ENCODE measurements at regions not wholly inside any gene's neighbourhood (a gene's known extent, or its start where the extent isn't known, plus 50 kb on each side); places are given as distances from the start of the nearest gene placed in this dataset.
"Not testable (repeated sequence)": the region's sequence is repeated elsewhere in the genome, so short reads cannot be mapped to it uniquely, and the experiment has no call there.

DNA sequence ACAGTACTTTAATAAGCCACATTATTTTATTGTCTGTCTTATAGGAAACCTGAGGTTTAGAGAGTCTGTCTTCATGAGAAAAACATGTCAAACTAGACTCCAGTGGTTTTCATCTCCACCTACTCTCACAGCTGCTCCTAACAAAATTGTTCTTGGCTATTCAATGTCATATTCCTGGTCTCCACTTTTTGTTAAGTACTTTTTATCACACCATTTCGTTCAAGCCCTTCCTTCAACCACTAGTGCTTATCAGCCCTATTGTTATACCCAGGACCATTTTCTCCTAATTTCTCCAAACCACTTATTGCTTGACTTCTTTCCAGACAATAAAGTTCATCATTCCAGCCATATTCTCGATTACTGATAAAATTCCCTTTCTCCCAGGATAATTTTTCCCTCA, 1674.3 kb upstream of the AGA start:
- DNase-seq (ENCODE audit: low spot score): no peak

DNA sequence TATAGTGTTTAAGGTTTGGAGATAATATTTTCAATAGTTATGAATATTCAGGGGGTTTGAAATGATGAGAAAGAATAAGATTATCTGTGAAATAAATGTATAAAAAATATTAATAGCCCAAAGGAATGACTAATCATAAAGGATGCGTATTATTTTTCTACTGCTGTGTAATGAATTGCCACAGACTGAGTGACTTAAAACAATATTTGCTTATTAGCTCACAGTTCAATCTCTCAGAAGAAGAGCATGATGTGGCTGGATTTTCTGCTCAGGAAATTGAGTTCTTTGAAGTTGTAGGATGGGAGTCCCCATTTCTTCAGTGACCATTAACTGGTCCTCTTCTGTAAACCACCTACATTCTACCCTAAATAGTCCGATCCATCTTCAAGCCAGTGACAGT, 1680.8 kb upstream of the AGA start:
- no peak for DNase-seq (ENCODE audit: low spot score)

DNA sequence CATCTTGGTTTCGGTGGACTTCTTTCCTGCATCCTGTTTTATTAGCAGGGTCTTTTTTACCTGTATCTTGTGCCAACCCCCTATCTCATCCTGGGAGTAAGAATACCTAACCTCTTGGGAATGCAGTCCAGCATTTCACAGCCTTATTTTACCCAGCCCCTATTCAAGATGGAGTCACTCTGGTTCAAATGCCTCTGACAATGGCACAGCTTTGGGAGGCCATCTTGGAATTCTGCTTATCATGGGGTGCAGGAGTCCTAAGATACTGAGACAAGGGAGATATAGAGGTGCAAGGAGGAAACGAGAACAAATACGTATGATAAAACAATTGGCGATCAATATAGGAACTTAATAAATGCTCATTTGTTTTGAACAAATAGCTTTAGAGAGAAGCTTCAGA, 1682.2 kb upstream of the AGA start:
- no peak for DNase-seq (ENCODE audit: low spot score)

DNA sequence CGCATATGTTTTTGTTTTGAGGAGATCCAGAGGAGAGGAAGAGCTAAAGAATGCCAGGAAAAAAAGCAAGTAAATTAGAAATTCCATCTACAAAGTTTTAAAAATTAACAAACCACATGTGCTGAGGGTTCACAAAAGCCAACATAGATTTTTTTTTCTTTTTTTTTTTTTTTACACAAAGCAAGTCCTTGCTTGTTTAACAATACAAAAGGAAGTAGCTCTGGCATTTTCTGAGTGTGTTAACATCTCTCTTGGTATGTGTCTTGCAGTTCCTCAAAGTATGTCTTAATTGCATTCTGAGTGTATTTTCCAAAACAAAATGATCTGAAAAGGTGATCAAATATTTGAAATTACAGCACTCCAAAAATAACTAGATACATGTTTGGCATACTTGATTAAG, 1682.7 kb upstream of the AGA start:
- DNase-seq (ENCODE audit: low spot score): no peak

DNA sequence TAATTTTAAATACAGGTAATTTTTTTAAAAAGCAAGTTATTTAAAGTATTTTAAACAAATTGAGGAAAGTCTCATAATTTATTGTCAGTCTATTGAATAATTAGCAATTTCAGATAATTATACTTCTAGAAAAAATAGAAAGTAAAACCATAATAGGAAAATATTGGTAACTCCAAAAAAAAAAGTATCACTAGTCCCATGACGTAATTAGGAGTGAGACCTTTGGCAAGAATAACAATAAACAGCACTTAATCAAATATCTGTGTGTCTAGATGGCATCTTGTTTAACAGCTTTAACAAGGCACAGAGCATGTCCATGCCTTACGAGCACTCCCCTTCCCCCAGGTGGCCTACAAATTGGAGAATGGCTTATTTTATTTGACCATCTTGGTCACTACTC, 1683.6 kb upstream of the AGA start:
- no peak for DNase-seq (ENCODE audit: low spot score)

DNA sequence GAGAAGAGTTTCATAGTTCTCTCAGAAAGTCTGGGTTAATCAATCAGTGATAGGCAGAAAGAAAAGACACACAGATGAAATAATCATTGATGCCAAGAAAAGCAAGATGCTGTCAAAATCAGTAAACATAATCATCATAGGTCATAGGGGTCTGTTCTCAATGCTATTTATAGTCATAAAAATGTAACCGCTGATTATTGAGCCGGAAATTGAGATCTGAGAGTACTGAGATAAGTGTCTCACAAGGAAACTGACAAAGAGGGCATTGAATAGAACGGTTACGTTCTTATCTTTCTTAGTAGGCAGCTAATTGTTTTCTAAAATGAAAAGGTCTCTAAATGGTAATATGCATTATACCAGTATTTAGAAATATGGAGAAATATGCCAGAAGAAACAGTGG, 1686.1 kb upstream of the AGA start:
- DNase-seq (ENCODE audit: low spot score): no peak

DNA sequence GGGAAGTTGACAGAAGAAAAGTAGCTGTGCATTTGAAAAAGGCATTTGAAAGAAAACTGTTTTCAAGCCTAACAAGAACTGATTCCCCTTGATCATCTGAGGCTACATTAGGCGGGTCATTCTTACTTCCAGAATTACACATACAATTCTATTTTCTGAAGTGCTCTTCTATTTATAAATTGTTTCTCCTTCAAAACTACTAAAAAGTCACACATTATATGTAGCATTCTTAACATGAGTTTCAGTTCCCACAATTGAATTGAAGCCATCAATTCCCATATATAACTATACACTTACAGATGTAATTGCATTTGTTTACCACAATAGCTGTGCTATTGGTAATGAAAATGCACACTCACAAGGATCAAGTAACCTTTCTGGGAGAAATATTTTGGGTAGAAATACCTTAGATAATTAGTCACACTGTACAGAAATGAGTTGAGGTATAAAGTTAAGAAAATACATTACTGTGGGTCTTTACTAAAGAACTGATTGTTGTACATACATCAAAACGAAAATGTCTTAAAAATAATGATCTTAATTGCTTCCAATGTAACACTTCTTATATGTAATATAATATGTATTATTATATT, 1688.0 kb upstream of the AGA start:
- no peak for DNase-seq (ENCODE audit: low spot score)

DNA sequence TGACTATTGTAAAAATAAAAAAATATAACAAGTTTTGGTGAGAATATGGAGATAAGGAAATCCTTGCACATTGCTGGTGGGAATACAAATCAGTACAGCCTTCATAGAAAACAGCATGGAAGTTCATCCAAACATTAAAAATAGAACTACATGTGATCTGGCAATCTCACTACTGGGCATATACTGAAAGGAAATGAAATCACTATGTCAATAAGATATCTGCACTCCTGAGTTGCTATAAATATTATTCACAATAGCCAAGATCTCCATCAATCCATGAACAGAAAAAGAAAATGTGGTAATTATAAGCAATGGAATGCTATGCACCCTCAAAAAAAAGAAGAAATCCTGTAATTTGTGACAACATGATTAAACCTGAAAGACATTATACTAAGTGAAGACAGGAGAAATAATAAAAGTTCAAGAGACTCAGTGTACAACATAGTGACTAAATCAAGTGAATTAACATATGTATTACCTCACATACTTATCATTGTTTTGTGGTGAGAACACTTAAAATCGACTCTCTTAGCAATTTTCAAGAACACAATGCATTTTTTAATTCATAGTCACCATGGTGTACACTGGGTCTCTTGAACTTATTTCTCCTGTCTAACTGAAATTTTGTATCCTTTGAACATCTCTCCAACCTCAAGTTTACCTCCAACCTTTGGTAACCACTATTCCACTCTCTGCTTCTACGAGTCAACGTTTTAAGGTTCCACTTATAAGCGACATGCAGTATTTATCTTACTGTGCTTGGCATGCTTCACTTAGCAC, 1703.7 kb upstream of the AGA start:
- DNase-seq (ENCODE audit: low spot score): no peak

DNA sequence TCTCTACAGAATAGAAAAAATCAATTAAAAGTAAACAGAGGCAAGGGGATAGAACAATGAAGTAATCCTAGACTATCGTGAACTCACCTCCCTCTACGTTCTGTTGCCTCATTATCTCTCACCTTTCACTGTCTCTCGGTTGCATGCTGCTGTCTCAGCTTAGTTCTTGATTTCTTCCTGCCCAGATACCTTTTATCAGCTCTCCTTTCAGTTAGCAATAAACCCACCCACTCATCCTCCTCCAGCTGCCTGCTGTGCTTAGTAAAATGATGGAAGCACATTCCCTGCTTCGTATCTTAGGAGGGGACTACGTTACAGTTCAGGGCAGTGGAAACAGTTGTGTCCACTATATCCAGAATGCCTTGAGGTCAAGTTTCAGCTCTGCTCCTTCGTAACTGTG, 1709.5 kb upstream of the AGA start:
- DNase-seq (ENCODE audit: low spot score): no peak

DNA sequence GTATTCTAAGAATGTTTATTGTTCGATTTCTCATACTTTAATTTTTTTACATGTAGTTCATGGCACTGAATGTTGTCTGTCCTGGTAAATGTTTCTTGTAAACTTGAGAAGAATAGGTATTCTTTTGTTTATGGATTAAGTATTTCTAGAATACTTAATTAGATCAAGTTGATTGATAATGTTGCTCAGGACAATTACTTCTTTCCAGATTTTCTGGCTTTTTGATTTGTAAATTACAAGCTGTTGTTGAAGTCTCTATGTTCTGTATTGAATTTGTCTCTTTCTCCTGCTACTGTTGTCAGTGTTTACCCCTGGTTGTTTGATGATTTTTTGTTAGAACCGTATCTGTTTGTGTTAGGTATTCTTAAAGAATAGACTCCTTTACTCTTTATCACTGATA, 1720.9 kb upstream of the AGA start:
- no peak for DNase-seq (ENCODE audit: low spot score)

DNA sequence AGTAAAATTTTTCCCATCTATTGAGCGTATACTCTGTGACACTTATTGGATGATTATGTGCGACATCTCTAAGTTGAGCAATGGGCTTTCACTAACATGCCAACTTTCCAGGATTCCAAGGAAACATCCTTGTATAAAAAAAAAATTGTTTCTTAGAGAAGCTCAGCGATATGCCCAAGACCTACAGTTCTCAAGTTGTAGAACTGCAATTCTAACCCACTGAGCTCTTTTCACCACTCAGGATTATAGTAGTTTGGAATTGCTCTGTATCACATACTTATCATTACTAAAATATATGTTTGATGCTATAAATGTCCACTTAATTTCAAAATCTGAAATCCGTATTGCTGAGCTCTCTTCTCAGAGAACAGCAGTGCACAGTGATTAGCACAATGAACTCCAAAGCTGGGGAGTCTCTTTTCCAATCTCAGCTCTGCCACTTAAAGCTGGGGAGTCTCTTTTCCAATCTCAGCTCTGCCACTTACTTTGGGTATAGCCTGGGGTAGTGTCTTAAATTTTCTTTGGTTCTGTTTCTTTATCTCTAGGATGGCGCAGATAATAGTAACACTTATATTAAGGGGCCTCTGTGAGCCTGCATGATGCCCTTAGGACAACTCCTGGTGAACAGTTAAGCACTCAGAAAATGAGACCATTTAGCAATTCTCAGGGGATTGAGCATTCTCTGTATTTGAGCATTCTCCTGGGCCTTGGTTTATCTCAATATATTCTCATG, 1722.2 kb upstream of the AGA start:
- no peak for DNase-seq (ENCODE audit: low spot score)

DNA sequence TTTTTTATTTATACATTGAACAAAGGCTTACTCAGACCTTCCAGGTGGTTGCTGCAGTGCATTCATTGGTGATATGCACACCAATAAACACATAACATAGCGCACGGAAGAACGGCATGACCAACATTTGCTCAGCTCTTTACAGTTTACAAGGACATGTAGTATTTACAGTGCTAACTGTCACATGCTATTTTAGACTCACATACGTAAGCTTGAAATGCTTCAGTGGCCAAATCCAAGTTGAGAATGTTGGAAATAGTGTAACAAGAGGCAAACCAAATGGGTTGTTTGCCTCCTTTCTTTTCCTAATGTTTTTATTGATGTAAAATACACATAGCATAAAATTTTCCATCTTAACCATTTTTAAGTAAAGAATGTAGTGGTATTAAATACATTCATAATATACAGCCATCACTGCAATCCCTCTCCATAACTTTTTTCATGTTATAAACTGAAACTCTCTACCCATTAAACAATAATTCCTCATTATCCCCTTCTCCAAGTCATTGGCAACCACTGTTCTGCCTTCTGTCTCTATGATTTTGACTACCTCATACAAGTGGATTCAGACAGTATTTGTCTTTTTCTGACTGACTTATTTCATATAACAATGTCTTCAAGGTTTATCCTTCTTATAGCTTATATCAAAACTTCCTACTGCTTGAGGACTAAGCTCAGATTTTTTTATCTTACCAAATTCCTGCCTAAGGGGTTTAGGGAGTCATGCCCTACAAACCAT, 1722.9 kb upstream of the AGA start:
- no peak for DNase-seq (ENCODE audit: low spot score)

DNA sequence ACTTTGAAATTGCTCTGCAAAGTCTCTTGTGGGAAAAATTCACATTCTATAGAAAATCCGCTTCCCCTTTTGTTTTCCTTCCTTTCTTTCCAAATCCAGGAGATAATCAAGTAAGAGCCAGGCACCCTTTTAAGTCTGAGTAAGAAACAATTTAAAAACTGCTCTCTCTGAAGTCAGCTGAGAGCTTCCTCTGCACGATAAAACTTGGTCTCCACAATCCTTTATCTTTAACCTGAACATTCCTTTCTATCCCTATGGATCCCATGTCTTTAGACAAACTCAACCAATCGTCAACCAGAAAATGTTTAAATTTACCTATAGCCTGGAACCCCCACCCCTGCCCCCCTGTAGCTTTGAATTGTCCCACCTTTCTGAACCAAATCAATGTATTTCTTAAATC, 1723.6 kb upstream of the AGA start:
- no peak for DNase-seq (ENCODE audit: low spot score)

DNA sequence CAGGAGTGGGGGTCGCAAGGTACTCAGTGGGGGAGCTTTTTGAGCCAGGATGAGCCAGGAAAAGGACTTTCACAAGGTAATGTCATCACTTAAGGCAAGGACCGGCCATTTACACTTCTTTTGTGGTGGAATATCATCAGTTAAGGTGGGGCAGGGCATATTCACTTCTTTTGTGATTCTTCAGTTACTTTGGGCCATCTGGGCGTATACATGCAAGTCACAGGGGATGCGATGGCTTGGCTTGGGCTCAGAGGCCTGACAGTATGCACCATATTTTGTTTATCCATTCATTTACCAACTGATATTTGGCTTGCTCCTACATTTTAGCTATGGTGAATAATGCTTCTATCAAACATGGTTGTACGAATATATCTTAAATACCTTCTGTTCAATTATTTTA, 1728.1 kb upstream of the AGA start:
- not testable (repeated sequence) for DNase-seq (ENCODE audit: low spot score)

DNA sequence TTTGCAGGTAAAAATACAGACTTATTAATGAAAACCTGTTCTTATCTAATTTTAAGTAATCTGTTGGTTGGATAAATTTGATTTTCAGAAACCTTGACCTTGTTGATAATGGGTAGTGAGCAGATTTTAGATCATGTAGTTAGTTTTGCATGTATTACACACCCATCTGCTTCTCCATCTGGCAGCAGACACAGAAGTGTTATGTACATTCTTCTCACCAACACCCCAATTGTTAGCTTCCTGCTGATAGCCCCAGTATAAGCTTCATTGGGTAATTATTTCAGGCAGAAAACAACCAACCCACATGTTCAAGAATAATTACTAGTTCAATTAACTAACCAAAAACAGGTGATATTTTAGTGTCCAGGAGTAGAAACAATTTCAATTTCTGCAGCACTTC, 1740.5 kb upstream of the AGA start:
- no peak for DNase-seq (ENCODE audit: low spot score)

DNA sequence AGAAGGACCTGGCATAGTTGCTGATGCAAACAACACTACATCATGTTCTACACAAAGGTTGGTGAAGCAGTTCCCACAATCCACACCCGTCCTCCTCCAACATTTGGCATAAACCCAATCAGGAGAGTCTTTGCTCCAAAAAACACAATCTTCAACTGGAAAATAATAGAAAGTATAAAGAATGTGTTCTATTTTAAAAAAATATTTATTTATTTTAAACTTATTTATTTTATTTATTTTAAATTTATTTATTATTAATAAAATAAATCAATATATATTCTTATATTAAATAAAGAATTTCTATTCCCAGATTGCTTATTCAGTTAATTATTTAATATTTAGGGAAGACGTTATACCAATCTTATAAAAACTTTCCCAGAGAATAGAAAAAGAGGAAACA, 1753.7 kb upstream of the AGA start:
- DNase-seq (ENCODE audit: low spot score): no peak

DNA sequence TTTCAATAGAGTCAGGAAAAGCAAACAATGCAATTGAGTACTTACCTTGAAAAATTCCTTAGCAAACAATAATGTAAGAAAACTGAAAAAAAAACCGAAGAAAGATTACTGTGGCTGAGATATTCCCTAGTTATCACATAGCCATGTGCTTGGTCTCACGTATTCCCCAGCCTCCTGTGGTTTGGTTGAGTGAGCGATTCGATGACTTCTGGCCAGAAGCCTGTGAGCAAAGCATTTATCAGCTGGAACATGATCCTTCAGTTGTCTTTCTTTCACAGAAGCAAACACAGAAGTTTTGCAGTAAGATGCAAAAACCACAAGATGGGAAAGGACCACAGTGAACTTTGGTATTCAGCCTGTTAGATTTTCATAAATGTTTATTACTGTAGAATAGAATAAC, 1754.3 kb upstream of the AGA start:
- no peak for DNase-seq (ENCODE audit: low spot score)

DNA sequence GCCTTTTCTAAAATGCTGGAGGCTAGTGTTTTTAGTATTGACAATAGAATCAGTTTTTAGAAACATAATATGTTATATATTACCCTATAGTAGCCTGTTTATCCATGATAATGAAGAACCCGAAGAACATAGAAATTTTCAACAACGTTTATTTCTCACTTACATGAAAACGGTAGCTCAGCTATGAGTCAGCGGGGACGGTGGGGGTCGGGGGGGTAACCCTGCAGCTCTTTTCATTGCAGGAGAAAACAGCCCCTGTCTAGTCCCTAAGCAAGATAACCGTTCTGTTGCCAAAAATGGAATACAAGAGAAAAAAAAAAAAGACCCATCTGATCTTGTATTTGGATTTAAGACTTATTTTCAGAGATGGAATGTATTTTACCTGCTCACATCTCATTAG, 1758.4 kb upstream of the AGA start:
- DNase-seq (ENCODE audit: low spot score): no peak

DNA sequence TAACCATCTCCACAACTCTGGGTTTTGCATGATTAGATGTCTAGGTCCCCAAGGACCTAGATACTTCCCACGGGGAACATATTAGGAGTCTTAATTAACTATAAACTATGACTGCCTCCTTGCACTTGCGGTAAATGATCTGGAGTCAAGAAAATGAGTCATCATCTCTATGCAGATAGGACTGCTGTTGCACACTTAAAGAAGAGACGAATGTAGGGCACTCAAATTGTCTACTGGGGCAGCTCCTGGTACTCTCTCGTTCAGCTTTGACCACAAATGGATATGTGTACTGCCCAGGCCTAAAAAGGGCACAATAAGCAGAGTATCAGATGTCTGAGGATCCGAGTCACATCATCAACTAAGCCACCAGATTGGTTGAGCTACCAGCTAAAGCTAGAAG, 1783.4 kb upstream of the AGA start:
- no peak for DNase-seq (ENCODE audit: low spot score)

DNA sequence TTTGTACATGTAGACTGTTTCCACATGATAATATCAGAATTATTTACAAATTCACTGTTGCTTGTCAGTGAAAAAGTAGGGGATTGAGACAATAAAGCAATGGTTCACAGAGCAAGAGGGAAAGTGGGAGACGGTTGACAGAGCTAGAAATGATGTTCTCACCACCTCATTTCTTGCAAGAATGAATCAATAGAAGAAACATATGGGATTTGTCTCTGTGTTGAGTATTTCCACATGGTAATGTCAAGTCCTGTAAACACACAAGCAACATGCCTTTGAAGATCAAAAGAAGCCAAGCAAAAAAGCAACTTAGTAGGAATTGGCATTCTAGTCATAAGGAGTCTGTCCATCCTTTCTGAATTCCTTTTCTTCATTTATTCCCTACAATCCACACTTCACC, 1806.6 kb upstream of the AGA start:
- DNase-seq (ENCODE audit: low spot score): no peak

DNA sequence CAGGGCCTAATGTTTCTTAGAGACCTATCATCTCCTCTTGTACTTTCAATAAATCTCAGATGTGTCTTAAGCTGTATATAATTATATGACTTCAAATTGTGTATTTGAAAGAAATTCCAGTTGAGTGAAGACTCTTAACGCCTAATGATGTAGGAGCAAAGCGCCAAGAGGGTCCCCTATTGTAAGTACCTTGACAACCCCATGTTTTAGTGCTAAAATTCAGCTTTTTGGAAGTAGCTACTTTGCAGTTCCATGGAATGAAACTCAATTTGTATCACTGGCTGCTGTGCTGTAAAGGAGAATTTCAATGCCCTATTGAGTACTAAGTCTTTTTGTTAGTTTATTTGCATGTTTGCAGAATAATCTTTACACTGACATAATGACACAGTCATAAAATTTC, 1826.6 kb upstream of the AGA start:
- DNase-seq (ENCODE audit: low spot score): peak; percentile 23

DNA sequence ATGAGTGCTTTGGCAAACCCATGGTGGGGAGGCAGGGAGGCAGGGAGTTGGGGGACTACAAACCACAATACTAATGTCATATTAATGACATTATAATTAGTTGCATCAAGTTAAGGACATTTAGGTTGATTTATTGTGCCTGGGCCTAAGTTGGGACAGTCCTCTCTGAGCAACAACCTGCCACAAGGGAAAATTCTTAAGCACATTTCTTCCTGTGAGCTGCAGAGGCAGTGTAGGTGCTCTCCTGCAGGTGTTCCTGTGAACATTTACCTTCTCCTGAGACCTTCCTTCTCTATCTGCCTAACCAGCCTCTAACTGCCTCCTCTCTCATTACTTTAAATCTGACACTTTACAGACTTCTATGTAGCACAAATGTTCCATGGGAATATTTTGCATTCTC, 1830.0 kb upstream of the AGA start:
- no peak for DNase-seq (ENCODE audit: low spot score)

DNA sequence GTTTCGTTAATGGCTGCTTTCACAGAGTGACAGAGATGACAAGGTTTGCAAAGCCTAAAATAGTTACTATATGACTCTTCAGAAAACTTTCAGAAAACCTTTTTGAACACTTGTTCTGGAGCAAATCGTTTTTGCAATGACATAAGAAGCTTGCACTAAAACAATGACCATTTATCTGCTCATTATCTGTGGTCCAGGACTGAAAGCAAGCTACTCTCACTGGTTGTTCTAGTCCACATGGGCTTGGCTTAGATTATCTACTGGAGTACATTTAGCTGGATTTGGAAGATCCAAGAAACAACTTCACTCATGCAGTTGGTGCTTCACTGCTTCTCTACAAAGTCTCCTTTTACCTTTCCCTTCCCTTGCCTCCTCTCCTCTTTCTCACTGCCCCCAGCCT, 1836.4 kb upstream of the AGA start:
- no peak for DNase-seq (ENCODE audit: low spot score)

Measured in globus pallidus (tissue), 1 donor.